HG03521 (cell line): ENCODE measurements at regions not wholly inside any gene's neighbourhood (a gene's known extent, or its start where the extent isn't known, plus 50 kb on each side); places are given as distances from the start of the nearest gene placed in this dataset.

ENCODE experiments used
- ATAC-seq: cut with Tn5 transposase; IDR thresholded peaks from one replicate; pipeline ENCODE4 v1.9.1; 2021; ENCODE audit warnings: mild to moderate bottlenecking, moderate library complexity; ENCODE audit not compliant: unreplicated experiment

GRCh38 chr3:27593173-27593572 is 109.0 kb upstream of the SLC4A7 start:
- ATAC-seq: no peak

GRCh38 chr3:27591312-27592210 is 107.4 kb upstream of the SLC4A7 start:
- peak; percentile 55 for ATAC-seq

- ATAC-seq: no peak
Measured at GRCh38 chr3:27590437-27591298, 106.5 kb upstream of the SLC4A7 start.

- ATAC-seq: no peak
Measured at GRCh38 chr3:27589795-27590194, 105.6 kb upstream of the SLC4A7 start.

- no peak for ATAC-seq
Measured at GRCh38 chr3:27585429-27585828, 101.2 kb upstream of the SLC4A7 start.

- no peak for ATAC-seq
Measured at GRCh38 chr3:27584874-27585273, 100.7 kb upstream of the SLC4A7 start.

- ATAC-seq: no peak
Measured at GRCh38 chr3:27581852-27582251, 97.7 kb upstream of the SLC4A7 start.

- ATAC-seq: no peak
Measured at GRCh38 chr3:27578032-27578431, 93.8 kb upstream of the SLC4A7 start.

GRCh38 chr3:27577504-27577903 is 93.3 kb upstream of the SLC4A7 start:
- no peak for ATAC-seq

GRCh38 chr3:27576171-27576570 is 92.0 kb upstream of the SLC4A7 start:
- no peak for ATAC-seq

- ATAC-seq: no peak
Measured at GRCh38 chr3:27575499-27575898, 91.3 kb upstream of the SLC4A7 start.

- no peak for ATAC-seq
Measured at GRCh38 chr3:27574438-27574795, 90.2 kb upstream of the SLC4A7 start.

GRCh38 chr3:27573780-27574437 is 89.7 kb upstream of the SLC4A7 start:
- no peak for ATAC-seq

GRCh38 chr3:27573138-27573537 is 89.0 kb upstream of the SLC4A7 start:
- no peak for ATAC-seq

- ATAC-seq: no peak
Measured at GRCh38 chr3:27571345-27571744, 87.2 kb upstream of the SLC4A7 start.

- no peak for ATAC-seq
Measured at GRCh38 chr3:27570421-27571106, 86.4 kb upstream of the SLC4A7 start.

- no peak for ATAC-seq
Measured at GRCh38 chr3:27568393-27568792, 84.2 kb upstream of the SLC4A7 start.

GRCh38 chr3:27567251-27567650 is 83.1 kb upstream of the SLC4A7 start:
- ATAC-seq: no peak

- ATAC-seq: no peak
Measured at GRCh38 chr3:27565201-27565852, 81.1 kb upstream of the SLC4A7 start.

GRCh38 chr3:27561576-27561975 is 77.4 kb upstream of the SLC4A7 start:
- ATAC-seq: no peak
